ENCODE measurements at regions not wholly inside any gene's neighbourhood (a gene's known extent, or its start where the extent isn't known, plus 50 kb on each side); places are given as distances from the start of the nearest gene placed in this dataset.
"Not testable (repeated sequence)": the region's sequence is repeated elsewhere in the genome, so short reads cannot be mapped to it uniquely, and the experiment has no call there.

DNA sequence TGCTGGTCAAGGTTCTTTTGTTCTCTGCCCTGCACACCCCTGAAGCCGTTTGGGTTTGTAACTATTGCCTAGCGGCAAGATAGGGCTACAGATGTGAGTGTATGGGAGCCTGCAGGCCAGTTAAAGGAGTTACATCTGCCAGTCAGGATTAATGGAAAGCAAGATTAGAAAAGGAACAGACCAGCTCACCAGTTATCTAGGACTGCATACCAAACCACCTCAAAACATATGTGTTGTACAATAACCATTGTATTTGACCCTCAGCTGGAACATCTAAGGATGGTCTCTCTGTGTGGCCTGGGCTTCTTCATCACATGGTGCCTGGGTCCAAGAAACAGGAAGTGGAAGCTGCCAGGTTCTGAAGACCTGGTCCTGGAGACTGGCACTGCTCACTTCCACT lies 52.5 kb upstream of the FBXO28 start:
- peaks cover 9% of the 10 kb centered on the region for H3K27me3 Mint-ChIP-seq (ENCODE audit: low read depth)
- H3K36me3 Mint-ChIP-seq (ENCODE audit: low read depth): no peaks in the 10 kb centered on the region
- no peak overlapping the region for H3K4me3 Mint-ChIP-seq
- no peaks in the 10 kb centered on the region for H3K9me3 Mint-ChIP-seq
- H3K27ac Mint-ChIP-seq: no peak overlapping the region
- H3K4me1 Mint-ChIP-seq (ENCODE audit: low read depth): peaks cover 2% of the 10 kb centered on the region

GRCh38 chr1:224059897-224060427 lies 53.9 kb upstream of the FBXO28 start:
- no peak overlapping the region for H3K27ac Mint-ChIP-seq
- no peaks in the 10 kb centered on the region for H3K4me1 Mint-ChIP-seq (ENCODE audit: low read depth)
- peaks cover 9% of the 10 kb centered on the region for H3K27me3 Mint-ChIP-seq (ENCODE audit: low read depth)
- H3K9me3 Mint-ChIP-seq: no peaks in the 10 kb centered on the region
- H3K36me3 Mint-ChIP-seq (ENCODE audit: low read depth): no peaks in the 10 kb centered on the region
- H3K4me3 Mint-ChIP-seq: no peak overlapping the region

DNA sequence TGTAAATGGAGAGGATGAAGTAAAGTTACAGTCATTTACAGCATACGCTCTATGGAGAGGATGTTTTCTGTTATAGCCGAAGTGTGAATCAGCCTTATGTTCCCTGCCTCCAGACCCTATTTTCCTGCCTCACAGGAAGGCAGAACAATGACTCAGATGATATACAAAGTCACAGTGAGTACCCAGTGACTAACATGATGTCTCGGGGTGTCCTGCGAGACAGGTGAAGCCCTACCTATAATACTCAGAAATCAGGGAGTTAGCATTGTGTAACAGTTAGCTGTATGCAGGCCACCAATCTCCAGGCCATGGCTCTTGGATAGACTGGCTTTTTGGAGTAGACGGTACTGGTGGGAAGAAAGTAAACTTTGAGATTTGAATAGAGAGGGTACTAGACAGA lies 55.6 kb upstream of the FBXO28 start:
- H3K4me1 Mint-ChIP-seq (ENCODE audit: low read depth): no peaks in the 10 kb centered on the region
- H3K4me3 Mint-ChIP-seq: no peak overlapping the region
- peaks cover 5% of the 10 kb centered on the region for H3K27me3 Mint-ChIP-seq (ENCODE audit: low read depth)
- H3K27ac Mint-ChIP-seq: no peak overlapping the region
- no peaks in the 10 kb centered on the region for H3K36me3 Mint-ChIP-seq (ENCODE audit: low read depth)
- H3K9me3 Mint-ChIP-seq: peaks cover 3% of the 10 kb centered on the region

DNA sequence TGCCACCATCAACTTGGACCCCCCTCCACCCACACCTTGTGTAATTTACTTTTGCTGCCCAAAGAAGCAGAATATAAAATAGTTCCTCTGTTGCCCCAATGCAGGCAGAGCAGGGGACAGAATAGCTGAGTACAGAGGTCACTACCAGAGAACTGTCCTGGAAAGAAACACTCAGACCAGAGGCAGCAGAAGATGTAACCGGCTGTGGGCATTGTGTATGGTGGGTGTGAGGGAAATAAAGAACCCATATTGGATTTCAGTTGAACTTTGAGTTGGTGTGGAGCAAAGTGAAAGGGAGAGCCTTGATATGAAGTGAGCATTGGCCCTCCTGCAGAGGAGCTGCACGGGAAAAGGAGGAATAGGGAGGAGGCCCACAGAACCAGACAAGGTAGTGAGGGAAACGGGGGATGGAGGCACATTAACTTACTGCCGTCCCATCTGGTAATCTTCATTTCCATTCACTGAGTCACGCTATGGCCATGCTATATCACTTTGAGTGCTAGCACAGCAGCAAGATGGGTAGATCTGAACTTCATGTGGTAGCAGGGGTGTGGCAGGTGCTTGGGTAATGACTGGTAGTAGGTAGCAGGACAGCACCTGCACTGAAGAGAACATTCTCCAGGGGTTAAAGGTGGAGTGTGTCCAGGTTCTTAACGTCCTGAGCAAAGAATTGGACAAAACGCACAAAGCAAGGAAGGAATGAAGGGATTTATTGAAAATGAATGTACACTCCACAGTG lies 56.3 kb upstream of the FBXO28 start:
- H3K4me1 Mint-ChIP-seq (ENCODE audit: low read depth): no peaks in the 10 kb centered on the region
- peaks cover 5% of the 10 kb centered on the region for H3K27me3 Mint-ChIP-seq (ENCODE audit: low read depth)
- H3K27ac Mint-ChIP-seq: no peak overlapping the region
- no peak overlapping the region for H3K4me3 Mint-ChIP-seq
- peaks cover 3% of the 10 kb centered on the region for H3K9me3 Mint-ChIP-seq
- H3K36me3 Mint-ChIP-seq (ENCODE audit: low read depth): no peaks in the 10 kb centered on the region

- Mint-ChIP-seq H3K36me3 (ENCODE audit: low read depth) (no peaks in the 10 kb centered on the region), H3K27me3 (ENCODE audit: low read depth) (peaks cover 8% of the 10 kb centered on the region), H3K27ac (no peak overlapping the region), H3K4me1 (ENCODE audit: low read depth) (no peaks in the 10 kb centered on the region), H3K9me3 (peaks cover 3% of the 10 kb centered on the region), H3K4me3 (no peak overlapping the region)
Observed at GRCh38 chr1:224054611-224055010, 59.3 kb upstream of the FBXO28 start.

DNA sequence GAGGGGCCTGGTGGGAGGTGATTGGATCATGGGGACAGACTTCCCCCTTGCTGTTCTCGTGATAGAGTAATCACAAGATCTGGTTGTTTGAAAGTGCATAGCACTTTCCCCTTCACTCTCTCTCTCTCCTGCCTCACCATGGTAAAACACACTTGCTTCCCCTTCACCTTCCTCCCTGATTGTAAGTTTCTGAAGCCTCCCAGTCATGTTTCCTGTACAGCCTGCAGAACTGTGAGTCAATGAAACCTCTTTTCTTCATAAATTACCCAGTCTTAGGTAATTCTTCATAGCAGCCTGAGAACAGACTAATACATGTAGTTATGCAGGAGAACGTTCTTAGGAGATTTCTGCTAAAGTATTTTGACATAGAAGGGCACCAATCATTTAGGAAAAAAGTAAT lies 59.9 kb upstream of the FBXO28 start:
- peaks cover 3% of the 10 kb centered on the region for H3K9me3 Mint-ChIP-seq
- H3K27ac Mint-ChIP-seq: no peak overlapping the region
- no peaks in the 10 kb centered on the region for H3K36me3 Mint-ChIP-seq (ENCODE audit: low read depth)
- H3K27me3 Mint-ChIP-seq (ENCODE audit: low read depth): peaks cover 9% of the 10 kb centered on the region
- H3K4me3 Mint-ChIP-seq: no peak overlapping the region
- no peaks in the 10 kb centered on the region for H3K4me1 Mint-ChIP-seq (ENCODE audit: low read depth)

GRCh38 chr1:224053456-224053855 lies 60.5 kb upstream of the FBXO28 start:
- H3K36me3 Mint-ChIP-seq (ENCODE audit: low read depth): no peaks in the 10 kb centered on the region
- H3K4me3 Mint-ChIP-seq: no peak overlapping the region
- H3K9me3 Mint-ChIP-seq: peaks cover 3% of the 10 kb centered on the region
- peaks cover 9% of the 10 kb centered on the region for H3K27me3 Mint-ChIP-seq (ENCODE audit: low read depth)
- no peak overlapping the region for H3K27ac Mint-ChIP-seq
- no peaks in the 10 kb centered on the region for H3K4me1 Mint-ChIP-seq (ENCODE audit: low read depth)

GRCh38 chr1:224052772-224053171 lies 61.1 kb upstream of the FBXO28 start:
- H3K9me3 Mint-ChIP-seq: peaks cover 3% of the 10 kb centered on the region
- no peak overlapping the region for H3K4me3 Mint-ChIP-seq
- no peaks in the 10 kb centered on the region for H3K36me3 Mint-ChIP-seq (ENCODE audit: low read depth)
- H3K27ac Mint-ChIP-seq: no peak overlapping the region
- H3K4me1 Mint-ChIP-seq (ENCODE audit: low read depth): no peaks in the 10 kb centered on the region
- H3K27me3 Mint-ChIP-seq (ENCODE audit: low read depth): peaks cover 13% of the 10 kb centered on the region

GRCh38 chr1:224051782-224052181 lies 62.1 kb upstream of the FBXO28 start:
- H3K36me3 Mint-ChIP-seq (ENCODE audit: low read depth); H3K4me1 Mint-ChIP-seq (ENCODE audit: low read depth); H3K9me3 Mint-ChIP-seq; H3K4me3 Mint-ChIP-seq; H3K27ac Mint-ChIP-seq: not testable (repeated sequence)
- peaks cover 14% of the 10 kb centered on the region for H3K27me3 Mint-ChIP-seq (ENCODE audit: low read depth)

DNA sequence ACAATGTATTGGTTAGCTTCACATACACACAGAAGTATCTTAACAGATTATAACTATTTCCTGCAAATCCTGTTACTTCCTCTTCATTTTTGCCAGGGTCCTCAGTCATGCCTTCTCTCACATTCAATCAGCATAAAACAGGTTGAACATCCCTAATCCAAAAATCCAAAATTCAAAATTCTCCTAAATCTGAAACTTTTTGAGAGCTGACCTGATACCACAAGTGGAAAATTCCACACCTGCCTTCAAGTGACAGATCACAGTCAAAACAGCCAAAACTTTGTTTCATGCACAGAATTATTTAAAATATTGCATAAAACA lies 62.9 kb upstream of the FBXO28 start:
- Mint-ChIP-seq H3K36me3 (ENCODE audit: low read depth) (no peaks in the 10 kb centered on the region), H3K4me3 (no peak overlapping the region), H3K4me1 (ENCODE audit: low read depth) (no peaks in the 10 kb centered on the region), H3K9me3 (peaks cover 3% of the 10 kb centered on the region), H3K27ac (no peak overlapping the region), H3K27me3 (ENCODE audit: low read depth) (peaks cover 10% of the 10 kb centered on the region)

- Mint-ChIP-seq H3K4me3 (no peak overlapping the region), H3K27ac (no peak overlapping the region), H3K9me3 (no peaks in the 10 kb centered on the region), H3K36me3 (ENCODE audit: low read depth) (no peaks in the 10 kb centered on the region), H3K27me3 (ENCODE audit: low read depth) (peaks cover 10% of the 10 kb centered on the region), H3K4me1 (ENCODE audit: low read depth) (peaks cover under 1% of the 10 kb centered on the region)
Observed at GRCh38 chr1:224047538-224047937, 66.4 kb upstream of the FBXO28 start.

DNA sequence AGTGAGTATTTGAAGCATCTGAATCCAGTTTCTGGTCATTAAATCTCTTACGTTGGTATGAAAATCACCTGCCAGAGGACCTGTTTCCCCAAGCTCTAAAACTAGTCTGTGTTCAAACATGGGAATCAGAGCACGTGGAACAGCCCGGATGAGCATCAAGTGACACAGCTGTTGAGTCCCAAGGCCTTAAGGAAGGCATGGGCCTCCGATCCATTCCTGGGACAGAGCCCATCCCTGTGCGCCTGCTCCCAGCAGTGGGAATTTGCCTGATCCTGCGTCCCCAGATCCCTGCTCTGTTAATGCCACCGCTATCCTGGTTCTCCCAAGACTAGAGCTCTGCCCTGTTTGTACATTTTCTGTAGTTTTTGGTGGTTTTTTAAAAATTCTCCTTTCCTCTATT lies 68.4 kb upstream of the FBXO28 start:
- H3K27ac Mint-ChIP-seq: no peak overlapping the region
- H3K27me3 Mint-ChIP-seq (ENCODE audit: low read depth): peaks cover 10% of the 10 kb centered on the region
- H3K9me3 Mint-ChIP-seq: no peaks in the 10 kb centered on the region
- no peaks in the 10 kb centered on the region for H3K36me3 Mint-ChIP-seq (ENCODE audit: low read depth)
- H3K4me3 Mint-ChIP-seq: no peak overlapping the region
- peaks cover 2% of the 10 kb centered on the region for H3K4me1 Mint-ChIP-seq (ENCODE audit: low read depth)

DNA sequence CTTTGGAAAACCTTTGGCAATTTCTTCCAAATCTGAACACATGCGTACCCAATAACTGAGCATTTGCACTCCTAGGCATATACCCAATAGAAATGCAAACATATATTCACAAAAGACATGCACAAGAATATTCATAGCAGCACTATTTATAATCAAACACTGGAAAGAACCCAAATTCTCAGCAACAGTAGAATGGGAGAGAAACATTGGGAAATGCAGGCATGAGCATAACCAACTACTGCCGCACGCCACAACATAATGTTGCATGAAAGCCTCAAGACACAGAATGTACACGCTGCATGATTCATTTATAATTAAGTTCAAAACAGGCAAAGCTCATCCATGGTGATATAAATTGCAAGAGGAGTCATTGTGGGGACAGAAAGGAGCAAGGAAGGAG lies 69.5 kb upstream of the FBXO28 start:
- Mint-ChIP-seq H3K4me3 (no peak overlapping the region), H3K27ac (no peak overlapping the region)

DNA sequence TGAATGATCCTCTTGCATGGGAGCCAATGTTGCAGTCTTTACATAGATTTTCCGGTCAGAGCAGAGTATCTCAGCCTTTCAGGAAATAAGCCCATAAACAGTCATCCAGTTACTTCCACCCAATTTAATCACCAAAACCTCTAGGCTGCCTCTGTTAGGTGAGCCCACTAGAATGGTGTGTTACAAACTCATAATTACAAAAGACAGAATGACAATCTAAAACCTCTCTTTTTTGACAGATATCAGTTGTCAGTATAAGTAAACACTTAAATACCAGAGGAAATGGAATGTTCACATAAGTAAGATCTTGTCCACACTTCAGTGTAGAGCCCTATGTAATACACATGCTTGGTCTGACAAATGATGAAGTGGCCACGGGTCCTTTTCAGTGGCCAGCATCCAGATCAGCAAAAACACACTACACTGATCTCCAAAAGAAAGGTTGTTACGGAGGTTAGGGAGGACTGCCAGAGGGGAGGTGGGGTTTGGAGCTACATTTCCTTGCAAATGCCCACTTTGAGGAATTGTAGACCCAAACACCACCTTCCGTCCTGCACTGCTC lies 71.3 kb upstream of the FBXO28 start:
- Mint-ChIP-seq H3K4me1 (ENCODE audit: low read depth) (peaks cover 2% of the 10 kb centered on the region), H3K27ac (no peak overlapping the region), H3K4me3 (no peak overlapping the region), H3K27me3 (ENCODE audit: low read depth) (peaks cover under 1% of the 10 kb centered on the region), H3K9me3 (no peaks in the 10 kb centered on the region), H3K36me3 (ENCODE audit: low read depth) (no peaks in the 10 kb centered on the region)

More for the DNA sequence above, 69.5 kb upstream of the FBXO28 start:
- Mint-ChIP-seq H3K36me3 (ENCODE audit: low read depth) (no peaks in the 10 kb centered on the region), H3K4me1 (ENCODE audit: low read depth) (peaks cover 2% of the 10 kb centered on the region), H3K27me3 (ENCODE audit: low read depth) (peaks cover 6% of the 10 kb centered on the region), H3K9me3 (no peaks in the 10 kb centered on the region)

- H3K27ac Mint-ChIP-seq: no peak overlapping the region
- H3K27me3 Mint-ChIP-seq (ENCODE audit: low read depth): no peaks in the 10 kb centered on the region
- H3K4me1 Mint-ChIP-seq (ENCODE audit: low read depth): peaks cover 2% of the 10 kb centered on the region
- no peak overlapping the region for H3K4me3 Mint-ChIP-seq
- no peaks in the 10 kb centered on the region for H3K36me3 Mint-ChIP-seq (ENCODE audit: low read depth)
- no peaks in the 10 kb centered on the region for H3K9me3 Mint-ChIP-seq
Observed at GRCh38 chr1:224041032-224041431, 72.9 kb upstream of the FBXO28 start.

Data from T-helper 1 cell treated with Interleukin-12 subunit alpha and Interleukin-12 subunit beta and Interleukin-4 antibody, amounts not matched to agents 30 μg/mL and 1 μg/mL, for 36 hours (primary cell).